Panc1 (cell line): ENCODE measurements at regions not wholly inside any gene's neighbourhood (a gene's known extent, or its start where the extent isn't known, plus 50 kb on each side); places are given as distances from the start of the nearest gene placed in this dataset.

Experiments used
- POLR2AphosphoS5 ChIP-seq: IDR thresholded peaks from 2 replicates; pipeline ENCODE4 v1.6.1; 2012; ENCODE audit warnings: mild to moderate bottlenecking, low read depth, low read length, moderate library complexity
- TF ChIP-seq, protein P1 (sequence below): fragments of 450-650 bp; IDR thresholded peaks from 2 replicates; pipeline ENCODE4 v1.5.1; 2017; ENCODE audit warnings: mild to moderate bottlenecking

DNA sequence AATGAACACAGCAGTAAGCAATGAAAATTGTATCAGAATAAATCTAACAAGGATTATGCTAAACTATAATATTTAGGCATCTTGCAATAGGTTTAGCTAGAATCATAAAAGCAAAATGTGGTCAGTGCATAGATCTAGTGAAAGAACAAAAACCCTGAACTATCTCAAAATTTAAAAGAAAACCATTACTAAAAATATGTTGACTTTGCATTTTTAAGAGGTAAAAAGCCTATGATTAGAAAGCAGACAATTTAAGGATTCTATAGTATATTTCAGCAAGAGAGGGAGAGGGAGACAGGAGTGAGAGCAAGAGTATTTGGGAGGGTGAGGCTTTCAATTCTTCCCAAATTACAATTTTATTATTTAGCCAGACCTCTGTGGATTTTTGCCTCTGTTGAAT lies 219.4 kb downstream of the TTLL7 start:
- no peak for TF ChIP-seq POLR2AphosphoS5
- TF ChIP-seq, protein P1, sequence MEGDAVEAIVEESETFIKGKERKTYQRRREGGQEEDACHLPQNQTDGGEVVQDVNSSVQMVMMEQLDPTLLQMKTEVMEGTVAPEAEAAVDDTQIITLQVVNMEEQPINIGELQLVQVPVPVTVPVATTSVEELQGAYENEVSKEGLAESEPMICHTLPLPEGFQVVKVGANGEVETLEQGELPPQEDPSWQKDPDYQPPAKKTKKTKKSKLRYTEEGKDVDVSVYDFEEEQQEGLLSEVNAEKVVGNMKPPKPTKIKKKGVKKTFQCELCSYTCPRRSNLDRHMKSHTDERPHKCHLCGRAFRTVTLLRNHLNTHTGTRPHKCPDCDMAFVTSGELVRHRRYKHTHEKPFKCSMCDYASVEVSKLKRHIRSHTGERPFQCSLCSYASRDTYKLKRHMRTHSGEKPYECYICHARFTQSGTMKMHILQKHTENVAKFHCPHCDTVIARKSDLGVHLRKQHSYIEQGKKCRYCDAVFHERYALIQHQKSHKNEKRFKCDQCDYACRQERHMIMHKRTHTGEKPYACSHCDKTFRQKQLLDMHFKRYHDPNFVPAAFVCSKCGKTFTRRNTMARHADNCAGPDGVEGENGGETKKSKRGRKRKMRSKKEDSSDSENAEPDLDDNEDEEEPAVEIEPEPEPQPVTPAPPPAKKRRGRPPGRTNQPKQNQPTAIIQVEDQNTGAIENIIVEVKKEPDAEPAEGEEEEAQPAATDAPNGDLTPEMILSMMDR: no peak
